Gastrocnemius medialis (tissue), 4 donors: ENCODE measurements at regions not wholly inside any gene's neighbourhood (a gene's known extent, or its start where the extent isn't known, plus 50 kb on each side); places are given as distances from the start of the nearest gene placed in this dataset.
"Not testable (repeated sequence)": the region's sequence is repeated elsewhere in the genome, so short reads cannot be mapped to it uniquely, and the experiment has no call there.

Experiments
- CTCF ChIP-seq, 5 experiments: fragments of 450-650 bp in 3 of 5; fragments of 200-600 bp in 2 of 5; sonication (generic) in 2 of 5; IDR thresholded peaks in 4 of 5; conservative IDR thresholded peaks in 1 of 5; 1 replicate in 4 of 5; 2 replicates in 1 of 5; pipeline ENCODE4 v1.5.1; 2016 to 2019; ENCODE audit warnings: antibody characterized with exemption in 5 of 5, mild to moderate bottlenecking in 3 of 5, moderate library complexity in 3 of 5
- POLR2A ChIP-seq, 2 donors: fragments of 450-650 bp; IDR thresholded peaks; one replicate each; pipeline ENCODE4 v1.6.1; 2017; ENCODE audit warnings: antibody characterized with exemption in 2 of 2, mild to moderate bottlenecking in 2 of 2, moderate library complexity in 2 of 2

GRCh38 chr21:5035147-5035546 is 5486.2 kb upstream of the TPTE start:
- TF ChIP-seq CTCF (IDR thresholded peaks at IDR 0.05 in 4 of 5, conservative IDR thresholded peaks at IDR 0.05 in 1 of 5); POLR2A (IDR thresholded peaks at IDR 0.05): not testable (repeated sequence)
